ENCODE measurements at regions not wholly inside any gene's neighbourhood (a gene's known extent, or its start where the extent isn't known, plus 50 kb on each side); places are given as distances from the start of the nearest gene placed in this dataset.

DNA sequence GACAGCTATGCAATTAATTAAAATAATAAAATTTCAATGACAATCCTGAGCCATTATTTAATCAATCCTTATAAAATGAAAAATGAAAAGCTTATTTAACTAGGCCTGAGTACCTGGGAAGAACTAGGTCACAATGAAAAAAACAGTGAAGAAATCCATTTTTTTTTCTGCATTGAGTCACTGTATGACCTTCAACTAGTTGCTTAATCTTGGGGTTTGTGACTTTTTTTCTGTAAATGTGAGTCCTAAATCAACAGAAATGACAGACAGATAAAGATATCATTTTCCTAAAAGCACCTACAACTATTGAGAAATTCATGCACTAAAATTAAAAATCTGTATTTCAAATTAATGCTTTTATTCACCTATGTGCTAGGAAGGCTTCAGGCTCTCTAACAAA is 96.8 kb downstream of the TMEM26 start:
- H3K9me3 ChIP-seq (ENCODE audit: control insufficient read depth in 4 of 4, low read length in 3 of 4): no peaks in the 10 kb centered on the region
- no peak overlapping the region for H3K9ac ChIP-seq (ENCODE audit: low read depth in 1 of 2, low read length in 2 of 2)
- DNase-seq (ENCODE audit: low spot score): no peak
- H3K36me3 ChIP-seq (ENCODE audit: control insufficient read depth in 4 of 4, insufficient read depth in 3 of 4, low read depth in 1 of 4, low read length in 3 of 4): no peaks in the 10 kb centered on the region
- H3K27me3 ChIP-seq (ENCODE audit: control insufficient read depth in 4 of 4, insufficient read depth in 4 of 4, low read length in 3 of 4): no peaks in the 10 kb centered on the region
- TF ChIP-seq RXRA (IDR thresholded peaks at IDR 0.05): no peak
- TF ChIP-seq, protein P1, sequence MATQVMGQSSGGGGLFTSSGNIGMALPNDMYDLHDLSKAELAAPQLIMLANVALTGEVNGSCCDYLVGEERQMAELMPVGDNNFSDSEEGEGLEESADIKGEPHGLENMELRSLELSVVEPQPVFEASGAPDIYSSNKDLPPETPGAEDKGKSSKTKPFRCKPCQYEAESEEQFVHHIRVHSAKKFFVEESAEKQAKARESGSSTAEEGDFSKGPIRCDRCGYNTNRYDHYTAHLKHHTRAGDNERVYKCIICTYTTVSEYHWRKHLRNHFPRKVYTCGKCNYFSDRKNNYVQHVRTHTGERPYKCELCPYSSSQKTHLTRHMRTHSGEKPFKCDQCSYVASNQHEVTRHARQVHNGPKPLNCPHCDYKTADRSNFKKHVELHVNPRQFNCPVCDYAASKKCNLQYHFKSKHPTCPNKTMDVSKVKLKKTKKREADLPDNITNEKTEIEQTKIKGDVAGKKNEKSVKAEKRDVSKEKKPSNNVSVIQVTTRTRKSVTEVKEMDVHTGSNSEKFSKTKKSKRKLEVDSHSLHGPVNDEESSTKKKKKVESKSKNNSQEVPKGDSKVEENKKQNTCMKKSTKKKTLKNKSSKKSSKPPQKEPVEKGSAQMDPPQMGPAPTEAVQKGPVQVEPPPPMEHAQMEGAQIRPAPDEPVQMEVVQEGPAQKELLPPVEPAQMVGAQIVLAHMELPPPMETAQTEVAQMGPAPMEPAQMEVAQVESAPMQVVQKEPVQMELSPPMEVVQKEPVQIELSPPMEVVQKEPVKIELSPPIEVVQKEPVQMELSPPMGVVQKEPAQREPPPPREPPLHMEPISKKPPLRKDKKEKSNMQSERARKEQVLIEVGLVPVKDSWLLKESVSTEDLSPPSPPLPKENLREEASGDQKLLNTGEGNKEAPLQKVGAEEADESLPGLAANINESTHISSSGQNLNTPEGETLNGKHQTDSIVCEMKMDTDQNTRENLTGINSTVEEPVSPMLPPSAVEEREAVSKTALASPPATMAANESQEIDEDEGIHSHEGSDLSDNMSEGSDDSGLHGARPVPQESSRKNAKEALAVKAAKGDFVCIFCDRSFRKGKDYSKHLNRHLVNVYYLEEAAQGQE (IDR thresholded peaks at IDR 0.05): no peak
- no peaks in the 10 kb centered on the region for H3K4me1 ChIP-seq (ENCODE audit: control insufficient read depth in 4 of 4, insufficient read depth in 4 of 4, low read length in 3 of 4)
- no peak overlapping the region for H3K4me3 ChIP-seq (ENCODE audit: low read depth in 1 of 3, low read length in 3 of 3)
- no peak overlapping the region for H3K27ac ChIP-seq (ENCODE audit: low read depth in 1 of 2, low read length in 2 of 2)

DNA sequence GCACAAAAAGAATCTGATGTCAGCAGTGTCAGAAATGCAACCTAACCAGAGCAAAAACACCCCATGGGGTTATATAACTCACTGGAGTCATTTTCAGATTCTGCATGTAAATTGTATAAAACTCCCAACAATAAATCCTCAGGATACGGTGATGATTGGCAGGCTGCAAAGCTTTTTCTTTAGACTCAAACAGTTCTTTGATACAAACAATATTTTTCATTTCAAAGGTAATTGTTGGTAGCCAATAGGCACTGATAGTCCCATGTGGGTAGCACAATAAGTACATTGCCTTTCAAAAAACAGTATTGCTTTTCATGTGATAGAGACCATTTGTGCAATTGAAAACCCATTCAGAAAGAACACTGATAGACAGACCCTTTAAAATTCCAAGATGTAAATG is 98.0 kb downstream of the TMEM26 start:
- DNase-seq (ENCODE audit: low spot score): no peak
- no peaks in the 10 kb centered on the region for H3K4me1 ChIP-seq (ENCODE audit: control insufficient read depth in 4 of 4, insufficient read depth in 4 of 4, low read length in 3 of 4)
- 79% methylated on average over 1 of the region's 1 CpG for WGBS
- H3K27ac ChIP-seq (ENCODE audit: low read depth in 1 of 2, low read length in 2 of 2): no peak overlapping the region
- no peaks in the 10 kb centered on the region for H3K36me3 ChIP-seq (ENCODE audit: control insufficient read depth in 4 of 4, insufficient read depth in 3 of 4, low read depth in 1 of 4, low read length in 3 of 4)
- TF ChIP-seq, protein P1 (IDR thresholded peaks at IDR 0.05): no peak
- TF ChIP-seq FOXA1 (IDR thresholded peaks at IDR 0.05) (no peak), RXRA (IDR thresholded peaks at IDR 0.05) (no peak), CTCF (IDR thresholded peaks at IDR 0.05; ENCODE audit: low read depth, low read length, missing input control) (no peak), TAF1 (conservative IDR thresholded peaks at IDR 0.05) (no peak)
- H3K4me3 ChIP-seq (ENCODE audit: low read depth in 1 of 3, low read length in 3 of 3): no peak overlapping the region
- no peak overlapping the region for H3K9ac ChIP-seq (ENCODE audit: low read depth in 1 of 2, low read length in 2 of 2)
- H3K9me3 ChIP-seq (ENCODE audit: control insufficient read depth in 4 of 4, low read length in 3 of 4): no peaks in the 10 kb centered on the region
- no peaks in the 10 kb centered on the region for H3K27me3 ChIP-seq (ENCODE audit: control insufficient read depth in 4 of 4, insufficient read depth in 4 of 4, low read length in 3 of 4)

DNA sequence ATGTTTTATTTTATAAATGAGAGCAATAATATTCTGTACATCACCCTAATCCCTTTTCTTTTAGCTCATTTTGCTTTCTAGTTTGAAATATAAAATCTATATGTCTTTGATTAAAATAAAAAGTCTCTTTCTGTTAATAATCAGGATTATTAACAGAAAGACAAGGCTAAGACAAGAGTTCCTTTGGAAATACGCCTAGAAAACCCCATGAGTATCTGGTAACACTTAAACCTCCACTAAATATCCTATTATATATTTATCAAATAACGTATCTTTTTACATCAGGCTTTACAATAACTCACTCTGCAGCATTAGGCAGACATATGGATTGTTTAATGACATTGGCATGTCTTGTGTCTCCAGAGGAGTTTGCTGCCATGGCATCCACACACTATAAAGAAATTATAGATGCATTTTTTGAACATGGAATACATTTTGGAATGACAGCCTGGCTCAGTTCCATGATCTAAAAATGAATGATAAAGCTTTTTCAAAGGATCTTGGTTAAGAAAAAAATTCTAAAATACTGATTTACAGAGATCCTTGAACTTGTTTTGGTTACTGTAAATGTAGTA is 98.7 kb downstream of the TMEM26 start:
- 67% methylated on average over 2 of the region's 2 CpGs for WGBS
- no peak for TF ChIP-seq JUND (IDR thresholded peaks at IDR 0.05)
- no peak for TF ChIP-seq EGR1 (IDR thresholded peaks at IDR 0.05; ENCODE audit: low read depth in 2 of 2)
- no peak for TF ChIP-seq NR2F2 (IDR thresholded peaks at IDR 0.05)
- TF ChIP-seq, protein P1 (IDR thresholded peaks at IDR 0.05): no peak
- TF ChIP-seq SP1 (IDR thresholded peaks at IDR 0.05): no peak
- TF ChIP-seq HNF4G (IDR thresholded peaks at IDR 0.05): no peak
- DNase-seq (ENCODE audit: low spot score): no peak

More for the DNA sequence above, 98.7 kb downstream of the TMEM26 start:
- H3K27me3 ChIP-seq (ENCODE audit: control insufficient read depth in 4 of 4, insufficient read depth in 4 of 4, low read length in 3 of 4): no peaks in the 10 kb centered on the region
- H3K9ac ChIP-seq (ENCODE audit: low read depth in 1 of 2, low read length in 2 of 2): no peak overlapping the region
- no peaks in the 10 kb centered on the region for H3K36me3 ChIP-seq (ENCODE audit: control insufficient read depth in 4 of 4, insufficient read depth in 3 of 4, low read depth in 1 of 4, low read length in 3 of 4)
- no peak overlapping the region for H3K27ac ChIP-seq (ENCODE audit: low read depth in 1 of 2, low read length in 2 of 2)
- H3K4me3 ChIP-seq (ENCODE audit: low read depth in 1 of 3, low read length in 3 of 3): no peak overlapping the region
- no peaks in the 10 kb centered on the region for H3K9me3 ChIP-seq (ENCODE audit: control insufficient read depth in 4 of 4, low read length in 3 of 4)
- H3K4me1 ChIP-seq (ENCODE audit: control insufficient read depth in 4 of 4, insufficient read depth in 4 of 4, low read length in 3 of 4): no peaks in the 10 kb centered on the region

All from liver (tissue), 8 donors.